SIG-M5 treated with dmso at 0.1 percent for 504 hours (cell line): ENCODE measurements at regions not wholly inside any gene's neighbourhood (a gene's known extent, or its start where the extent isn't known, plus 50 kb on each side); places are given as distances from the start of the nearest gene placed in this dataset.

Experiments
- DNase-seq: peaks from one replicate; lab custom pipeline; 2025; ENCODE audit not compliant: unreplicated experiment; lab: John Stamatoyannopoulos, UW

DNA sequence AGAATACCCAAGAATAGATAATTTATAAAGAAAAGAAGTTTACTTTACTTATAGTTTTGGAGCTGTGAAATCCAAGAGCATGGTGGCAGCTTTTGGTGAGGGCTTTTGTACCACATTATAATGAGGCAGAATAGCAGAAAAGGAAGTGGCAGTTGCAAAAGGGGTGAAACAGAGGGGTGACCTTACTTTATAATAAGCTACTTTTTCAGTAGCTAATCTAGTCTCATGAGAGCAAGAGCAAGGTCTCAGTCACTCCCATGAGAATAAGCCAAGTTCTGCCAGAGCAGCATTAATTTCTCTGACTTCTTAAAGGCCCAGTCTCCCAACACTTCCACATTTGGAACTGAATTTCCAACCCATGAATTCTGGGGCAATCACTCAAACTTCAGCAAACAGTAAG, 502.0 kb downstream of the GBA3 start:
- DNase-seq, result no peak

DNA sequence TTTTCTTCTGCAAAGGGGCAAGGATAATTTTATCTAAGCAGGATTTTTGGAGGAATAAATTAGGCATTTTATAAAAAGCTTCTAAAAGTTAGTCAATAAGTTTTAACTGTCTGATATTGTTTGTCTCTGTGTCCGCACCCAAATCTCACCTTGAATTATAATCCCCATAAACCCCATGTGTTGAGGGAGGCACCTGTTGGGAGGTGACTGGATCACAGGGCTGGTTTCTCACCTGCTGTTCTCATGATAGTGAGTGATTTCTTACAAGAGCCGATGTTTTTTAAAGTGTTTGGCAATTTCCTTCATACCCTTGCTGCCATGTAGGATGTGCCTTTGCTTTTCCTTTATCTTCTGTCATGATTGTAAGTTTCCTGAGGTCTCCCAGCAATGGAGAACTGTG, 481.4 kb downstream of the GBA3 start:
- no peak for DNase-seq

DNA sequence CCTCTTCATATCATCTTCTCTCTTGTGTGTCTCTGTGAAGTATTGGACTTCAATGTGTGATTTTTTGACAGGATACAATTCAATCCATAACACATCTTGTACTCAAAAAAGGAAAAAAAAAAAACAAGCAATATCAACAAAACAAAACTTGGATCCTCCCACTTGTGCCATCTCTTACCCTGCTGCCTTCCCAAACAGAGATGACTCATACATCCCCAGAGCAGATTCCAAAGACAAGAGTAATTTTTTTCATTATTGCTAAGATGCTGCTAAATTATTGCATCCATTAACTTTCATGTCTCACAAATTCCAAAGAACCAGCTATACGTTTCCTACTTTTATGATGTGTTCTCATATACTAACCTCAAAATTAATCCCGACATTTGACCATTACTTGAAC, 479.2 kb downstream of the GBA3 start:
- no peak for DNase-seq

DNA sequence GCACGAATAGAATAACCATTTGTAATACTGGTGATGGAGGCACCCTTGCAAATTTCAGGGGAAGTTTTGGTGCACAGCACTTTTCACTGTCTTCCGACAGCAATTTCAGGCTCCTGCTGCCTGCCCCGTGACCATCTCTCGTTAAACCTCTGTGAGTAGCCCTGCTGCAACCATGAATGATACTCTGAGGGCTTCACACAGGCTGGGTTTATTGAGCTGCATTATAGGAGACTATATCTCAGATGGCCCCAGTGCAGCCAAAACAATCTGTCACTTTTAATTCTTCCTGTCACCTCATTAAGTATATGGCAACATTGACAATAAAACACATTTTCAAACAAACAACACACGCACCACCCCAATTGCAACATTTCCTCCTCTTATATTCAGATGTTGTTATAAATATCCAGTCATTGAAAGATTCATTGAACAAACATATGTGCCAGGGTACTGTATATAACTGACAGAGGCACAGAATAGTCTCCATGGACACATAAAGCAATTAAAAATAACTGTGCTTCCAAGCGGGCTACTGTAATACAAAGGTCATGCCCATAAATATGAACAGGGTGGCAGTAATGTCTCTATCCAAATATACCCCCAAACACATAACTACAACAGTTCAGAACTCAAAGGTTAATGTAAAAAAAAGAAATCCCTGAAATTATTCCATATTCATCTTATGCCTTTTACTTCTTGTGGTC, 477.0 kb downstream of the GBA3 start:
- no peak for DNase-seq

DNA sequence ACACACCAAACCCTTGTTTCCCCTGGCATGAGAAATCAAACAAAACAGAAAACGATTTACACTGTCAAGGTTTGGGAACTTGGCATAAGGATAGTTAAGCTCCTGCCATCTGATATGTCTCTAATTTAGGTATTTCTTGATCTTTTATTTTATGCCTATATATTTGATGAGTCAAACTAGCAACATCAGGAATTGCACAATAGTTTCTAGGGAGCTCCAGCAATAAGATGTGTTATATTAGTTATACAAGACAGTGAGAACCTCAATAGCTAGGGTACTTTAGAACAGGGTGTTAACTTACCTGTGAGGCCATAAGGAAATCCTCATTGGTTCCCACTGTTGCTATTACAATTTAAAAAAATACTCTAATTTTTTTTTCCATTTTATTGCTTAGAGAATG, 474.2 kb downstream of the GBA3 start:
- no peak for DNase-seq

DNA sequence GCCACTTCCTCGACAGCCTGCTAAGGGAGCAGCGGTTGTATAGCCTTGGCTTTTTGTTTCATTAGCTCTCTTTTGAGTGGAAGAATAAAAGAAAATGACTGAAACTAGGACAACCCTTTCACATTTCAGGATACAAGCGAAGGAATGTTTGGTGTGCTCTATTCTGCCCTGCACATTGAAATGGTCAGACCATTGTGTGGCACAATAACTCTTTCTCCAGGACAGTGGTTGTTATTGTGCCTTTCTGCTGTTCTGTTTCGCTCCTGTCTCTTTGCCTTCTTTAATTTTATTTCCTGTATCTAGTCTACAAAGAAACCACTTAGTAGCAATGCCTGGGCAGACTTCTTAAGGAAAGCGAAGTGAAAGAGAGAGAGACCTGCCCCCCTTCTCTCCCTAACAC, 473.7 kb downstream of the GBA3 start:
- DNase-seq, result no peak

DNA sequence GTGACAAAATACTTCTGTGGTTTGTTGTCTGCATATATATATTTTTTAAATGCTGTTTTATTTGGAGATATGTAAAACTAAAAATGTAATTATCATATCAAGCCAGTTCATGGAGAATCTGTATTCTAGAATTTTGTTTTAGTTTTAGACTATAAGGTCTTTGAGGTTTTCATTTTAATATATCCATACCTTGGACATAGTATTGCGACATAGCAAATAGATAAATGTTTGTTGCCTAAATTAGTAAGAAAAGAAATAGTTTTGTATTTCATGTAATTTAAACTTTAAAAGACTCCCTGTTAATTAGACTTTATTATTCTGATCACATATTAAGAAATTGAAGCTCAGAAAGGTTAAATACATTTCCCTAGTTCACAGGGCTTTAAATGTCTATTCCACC, 472.9 kb downstream of the GBA3 start:
- no peak for DNase-seq

DNA sequence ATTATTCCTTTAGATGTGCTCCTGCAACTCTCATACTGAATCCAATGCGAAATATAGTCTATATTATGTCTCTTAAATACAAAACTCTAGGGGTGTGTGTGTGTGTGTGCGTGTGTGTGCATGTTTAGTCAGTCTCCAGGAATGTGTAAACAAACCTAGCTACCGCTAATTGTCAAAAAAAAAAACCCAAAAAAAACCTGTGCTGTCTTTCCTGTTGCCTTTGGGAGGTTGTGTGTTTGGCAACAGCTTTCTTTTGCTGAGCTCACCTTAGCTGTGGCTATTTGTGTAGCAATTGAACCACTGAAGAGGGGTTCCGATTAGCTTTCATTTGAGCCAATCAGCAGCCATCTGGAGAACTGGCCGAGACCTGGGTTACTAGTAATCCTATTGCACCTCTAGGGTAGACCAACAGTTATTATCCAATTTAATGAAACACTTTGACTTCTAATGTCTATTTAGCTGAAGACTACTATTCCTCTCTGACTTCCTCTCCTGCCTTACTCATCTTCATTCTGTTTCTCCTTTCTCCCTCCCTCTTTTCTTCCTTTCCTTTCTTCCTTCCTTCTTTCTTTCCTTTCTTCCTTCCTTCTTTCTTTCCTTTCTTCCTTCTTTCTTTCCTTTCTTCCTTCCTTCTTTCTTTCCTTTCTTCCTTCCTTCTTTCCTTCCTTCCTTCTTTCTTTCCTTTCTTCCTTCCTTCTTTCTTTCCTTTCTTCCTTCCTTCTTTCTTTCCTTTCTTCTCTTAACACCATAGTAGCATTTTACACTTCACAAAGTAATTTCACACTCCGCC, 471.1 kb downstream of the GBA3 start:
- no peak for DNase-seq

DNA sequence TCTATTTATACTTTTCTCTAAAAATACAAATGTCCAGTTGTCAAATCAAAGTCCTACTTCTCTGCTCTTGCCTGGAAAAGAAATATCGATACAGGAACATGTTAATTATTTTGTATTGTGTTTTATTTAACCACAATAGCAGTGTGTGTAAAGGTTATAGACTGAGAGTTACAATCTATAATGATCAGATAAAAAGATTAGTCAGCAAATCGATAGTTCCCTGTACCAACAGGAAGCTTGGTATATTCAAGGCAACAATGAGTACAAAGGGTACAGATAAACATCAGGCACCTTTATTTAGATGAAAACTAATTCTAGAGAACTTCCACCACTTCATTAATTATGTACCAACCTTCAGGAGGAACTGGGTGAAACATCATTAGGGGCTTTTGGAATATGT, 469.5 kb downstream of the GBA3 start:
- no peak for DNase-seq

DNA sequence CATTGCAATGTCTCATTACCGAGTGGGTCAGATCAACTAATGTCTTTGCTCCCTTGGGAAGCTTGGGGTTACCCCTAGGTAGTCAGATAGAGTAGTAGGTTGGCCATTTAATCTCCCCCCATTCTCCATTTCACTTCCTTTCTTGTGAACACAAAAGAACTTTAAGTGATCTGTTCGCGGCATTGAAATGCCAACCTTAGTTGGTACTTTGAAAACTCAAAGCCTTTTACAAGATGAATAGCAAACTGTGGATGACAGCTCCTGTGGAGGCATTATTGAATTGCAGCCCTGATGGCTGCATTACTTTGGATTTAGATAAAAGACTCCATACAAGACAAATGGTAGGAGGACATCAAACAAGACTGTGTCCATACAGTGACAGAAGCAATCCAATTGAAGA, 469.1 kb downstream of the GBA3 start:
- no peak for DNase-seq

DNA sequence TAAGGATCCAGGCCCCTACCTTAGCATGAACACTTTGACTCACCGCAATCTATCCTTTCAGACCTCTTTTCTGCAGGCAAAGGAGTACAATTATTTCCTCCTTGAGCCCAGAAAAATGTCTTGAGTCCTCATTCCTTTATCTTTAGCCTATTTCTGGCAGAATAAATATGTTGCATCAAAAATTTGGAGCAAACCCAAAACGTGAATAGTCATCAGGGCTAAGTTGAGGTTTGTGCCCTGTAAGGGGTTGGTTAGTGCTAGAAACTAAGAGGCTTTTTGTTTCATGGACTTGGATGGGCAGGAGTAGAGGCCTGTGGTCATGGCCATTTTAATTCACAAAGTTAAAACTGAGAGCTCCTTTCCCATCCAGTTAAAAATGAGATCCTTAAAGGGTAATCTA, 460.3 kb downstream of the GBA3 start:
- DNase-seq, result no peak

DNA sequence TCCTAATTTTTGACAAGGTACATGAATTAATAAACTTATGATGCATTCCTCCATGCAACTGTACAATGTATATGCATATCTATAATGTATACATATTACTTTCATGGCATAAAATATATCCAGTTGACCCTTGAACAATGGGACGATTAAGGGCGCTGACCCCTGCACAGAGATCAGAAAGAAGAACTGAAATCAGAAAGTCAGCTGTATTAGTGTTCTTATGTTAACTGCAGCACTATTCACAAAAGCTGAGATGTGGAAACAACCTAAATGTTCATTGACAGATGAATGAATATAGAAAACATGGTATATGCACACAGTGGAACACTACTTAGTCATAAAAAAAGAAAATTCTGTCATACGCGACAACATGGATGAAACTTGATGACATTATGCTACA, 457.1 kb downstream of the GBA3 start:
- no peak for DNase-seq

DNA sequence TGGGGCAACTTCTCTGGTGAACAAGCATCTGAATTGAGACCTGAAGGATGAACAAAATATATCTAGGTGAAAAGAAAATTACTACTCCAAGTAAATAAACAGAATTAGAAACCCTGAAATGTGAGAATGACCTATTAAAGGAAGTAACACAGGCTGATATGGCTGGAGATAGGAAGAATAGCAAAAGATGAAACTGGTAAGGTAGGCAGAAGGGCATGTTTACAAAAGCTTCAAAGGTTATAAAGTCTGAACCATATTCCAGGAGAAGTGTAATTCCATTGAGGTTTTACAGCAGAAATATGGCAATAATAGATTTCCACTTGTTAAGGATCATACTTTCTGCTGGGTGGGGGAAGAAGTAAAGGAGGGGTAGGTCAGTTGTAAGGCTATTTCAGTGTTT, 452.0 kb downstream of the GBA3 start:
- no peak for DNase-seq

DNA sequence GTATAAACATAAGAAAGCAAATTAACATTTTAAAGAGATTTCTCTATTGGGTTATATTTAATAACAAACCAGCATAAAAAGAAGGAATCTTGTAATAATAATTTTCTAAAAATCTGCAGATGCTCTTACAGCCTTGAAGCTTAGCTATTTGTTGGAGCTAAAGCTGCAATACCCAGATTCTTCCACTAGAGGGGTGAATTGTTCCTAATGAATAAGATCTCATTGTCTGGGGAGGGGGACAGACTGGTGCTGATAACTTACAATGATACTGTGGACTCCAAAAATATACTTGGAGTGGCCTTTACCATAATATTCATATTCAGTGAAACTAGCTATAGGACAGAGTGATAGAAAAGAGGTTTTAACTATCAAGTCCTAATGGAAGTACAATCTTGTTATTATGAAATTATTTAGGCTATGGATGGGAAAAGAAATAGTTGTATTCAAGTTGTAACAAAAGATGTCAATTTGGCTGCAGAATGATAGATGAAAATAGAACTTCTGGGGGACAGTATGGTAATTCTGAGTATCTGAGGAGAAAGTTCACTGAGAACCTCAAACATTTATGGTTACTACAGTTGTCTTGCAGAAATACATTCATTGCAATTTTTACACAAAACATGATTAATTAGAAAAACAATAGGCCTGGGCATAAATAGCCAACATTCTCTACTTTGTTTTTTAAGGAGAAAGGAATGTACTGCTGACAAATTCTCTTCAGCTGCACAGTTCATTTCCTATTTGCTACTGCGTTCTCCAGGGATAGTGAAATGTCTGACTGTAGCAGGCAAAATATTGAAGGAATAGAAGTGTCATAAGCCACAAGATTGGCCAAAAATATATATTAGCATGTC, 443.3 kb downstream of the GBA3 start:
- DNase-seq, result no peak

DNA sequence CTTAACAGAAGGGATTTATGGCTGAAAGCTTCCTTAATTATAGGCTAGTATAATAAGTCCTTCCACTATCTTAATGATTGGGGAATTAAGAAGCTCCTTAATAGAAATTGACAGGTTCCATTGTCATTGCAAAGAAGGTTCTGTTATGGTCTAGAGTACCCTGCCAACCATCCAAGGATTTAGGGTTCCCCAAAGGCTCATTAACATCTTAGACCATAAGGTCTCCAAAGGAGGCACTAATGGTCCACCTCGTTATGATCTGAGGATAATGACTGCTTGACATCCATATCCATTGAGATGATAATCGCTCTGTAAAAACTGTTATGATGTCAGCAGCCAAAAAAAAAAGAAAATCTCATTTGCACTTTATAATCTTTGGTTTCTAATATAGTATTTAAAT, 441.6 kb downstream of the GBA3 start:
- DNase-seq, result no peak

DNA sequence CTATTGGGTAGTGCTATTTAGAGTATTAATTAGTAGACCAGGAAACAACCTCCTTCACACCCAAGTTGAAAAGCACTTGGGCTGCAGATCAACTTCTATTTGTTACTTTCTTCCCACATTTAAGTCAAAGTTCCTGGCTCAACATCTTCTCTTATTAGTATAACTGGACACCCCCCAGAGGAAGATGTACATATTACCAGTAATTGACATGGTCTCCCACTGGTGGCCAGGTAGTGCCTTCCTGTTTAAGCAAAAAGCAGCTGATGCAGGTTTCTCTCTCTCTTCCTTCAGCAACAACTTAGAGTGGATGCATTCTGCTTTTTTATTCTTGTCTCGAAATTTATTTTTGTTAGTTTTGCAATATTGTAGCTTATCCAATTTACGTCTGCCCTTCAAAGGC, 438.1 kb downstream of the GBA3 start:
- DNase-seq, result no peak

DNA sequence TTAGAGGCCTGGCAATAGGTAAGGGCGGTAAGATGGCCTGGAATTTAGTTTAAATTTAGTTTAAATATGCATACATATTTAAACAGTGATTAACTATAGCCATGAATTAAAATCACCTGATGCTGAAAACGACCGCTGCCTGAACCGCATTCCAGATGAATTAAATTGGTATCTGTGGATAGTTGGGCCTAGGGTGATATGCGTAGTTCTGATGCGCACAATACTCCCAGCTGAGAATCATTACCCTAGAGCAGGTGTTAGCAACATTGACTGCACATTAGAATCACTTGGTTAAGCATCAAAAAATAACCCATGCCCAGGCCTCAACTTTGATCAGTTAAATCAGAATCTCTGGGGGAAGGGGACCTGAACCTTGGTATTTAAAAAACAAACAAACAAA, 432.4 kb downstream of the GBA3 start:
- no peak for DNase-seq

DNA sequence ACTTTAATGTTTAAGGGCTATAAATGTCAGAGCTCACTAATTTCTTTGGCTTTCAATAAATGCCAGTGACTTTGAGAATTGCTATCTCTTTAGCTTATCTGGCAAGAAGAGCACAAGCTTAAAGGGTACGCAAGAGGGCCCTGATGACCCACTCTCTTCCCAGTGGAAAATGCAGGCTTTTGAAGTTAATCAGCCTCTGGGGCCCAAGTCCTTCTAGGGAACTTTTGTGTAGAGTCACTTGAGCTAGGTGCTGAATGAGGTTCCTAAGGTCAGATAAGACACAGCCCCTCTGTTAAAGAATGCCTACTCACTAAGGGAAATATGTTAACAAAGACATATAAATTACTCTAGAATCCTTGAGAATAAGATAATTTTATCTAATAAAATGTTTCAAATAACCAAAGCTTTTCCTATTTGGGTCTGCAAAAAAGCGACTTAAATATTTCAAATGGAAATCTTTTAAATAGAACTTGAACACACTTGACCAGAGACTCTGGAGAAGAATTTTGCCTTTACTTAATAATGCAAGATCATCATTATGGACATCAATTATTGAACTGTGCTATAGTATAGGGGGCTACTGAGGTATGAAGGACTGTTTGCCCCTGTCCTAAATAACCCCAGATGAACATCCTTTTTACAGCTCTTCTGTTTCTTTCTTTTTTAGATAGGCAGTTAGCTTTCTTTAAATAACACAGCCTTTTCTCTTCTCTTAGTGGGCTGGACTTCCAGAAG, 430.1 kb downstream of the GBA3 start:
- no peak for DNase-seq

DNA sequence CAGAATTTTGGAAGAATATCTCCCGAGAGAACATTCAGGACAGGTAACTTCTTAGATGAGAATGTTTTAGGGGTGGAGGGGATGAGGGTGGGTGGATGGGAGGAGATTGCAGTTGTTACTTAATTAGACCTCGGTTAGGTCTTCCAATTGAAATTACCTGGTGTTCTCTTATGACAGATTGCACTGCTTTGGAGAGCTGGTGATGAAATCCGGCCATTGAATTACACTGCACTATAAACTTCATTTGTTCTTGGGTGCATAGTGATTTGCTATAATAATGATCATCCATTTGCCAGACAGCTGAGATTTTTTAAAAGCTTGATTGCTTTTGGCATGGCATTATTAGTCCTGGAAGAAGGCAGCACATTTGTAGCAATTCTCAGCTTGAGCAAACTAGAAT, 427.6 kb downstream of the GBA3 start:
- DNase-seq, result no peak

DNA sequence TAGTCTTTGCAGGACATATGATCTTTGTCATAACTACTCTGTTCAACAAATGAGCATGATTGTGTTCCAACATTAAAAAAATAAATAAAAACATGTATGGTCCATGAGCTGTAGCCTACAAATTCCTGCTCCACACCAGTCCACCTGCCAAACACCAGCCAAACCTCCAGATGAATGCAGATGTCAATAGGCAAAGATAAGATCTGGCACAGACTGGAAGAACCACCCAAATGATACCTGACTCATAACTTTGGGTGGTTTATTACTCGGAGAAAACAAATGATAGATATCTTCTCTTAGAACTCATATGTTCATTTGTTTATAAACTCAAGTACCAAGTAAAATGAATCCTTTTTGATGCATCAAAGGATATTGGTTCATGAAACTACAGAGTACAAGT, 425.1 kb downstream of the GBA3 start:
- DNase-seq, result no peak

DNA sequence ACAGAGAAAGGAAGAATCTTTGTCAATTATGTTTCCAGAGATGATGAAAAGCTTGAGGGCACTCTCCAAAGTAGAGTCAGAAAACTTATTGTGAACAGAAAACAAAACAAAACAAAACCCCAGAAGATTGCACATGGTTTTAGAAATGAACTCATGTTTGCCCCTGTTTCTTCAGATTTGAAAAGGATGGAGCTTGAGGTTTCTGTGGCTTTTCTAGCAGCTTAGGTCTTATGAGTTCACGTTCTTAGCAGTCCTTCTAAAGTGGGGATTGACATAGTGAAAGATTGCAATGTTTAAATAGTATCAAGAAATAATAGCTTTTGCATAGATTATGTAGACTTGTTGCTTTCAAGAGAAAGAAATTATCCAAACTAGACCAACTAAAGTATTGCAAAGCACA, 421.8 kb downstream of the GBA3 start:
- DNase-seq, result no peak
